OCI-LY1 (cell line): ENCODE measurements at regions not wholly inside any gene's neighbourhood (a gene's known extent, or its start where the extent isn't known, plus 50 kb on each side); places are given as distances from the start of the nearest gene placed in this dataset.

ENCODE experiments used
- CTCF ChIP-seq: fragments of 200-600 bp; sonication (generic), shearing (Covaris generic); IDR thresholded peaks from 2 replicates; pipeline ENCODE4 v1.5.1; 2017; ENCODE audit warnings: mild to moderate bottlenecking, antibody characterized with exemption, low read length, moderate library complexity, mixed read lengths
- EZH2 ChIP-seq: fragments of 200-600 bp; sonication (generic), shearing (Covaris generic); IDR thresholded peaks from 2 replicates; pipeline ENCODE4 v1.8.0; 2017; ENCODE audit warnings: borderline replicate concordance, mixed run types, mild to moderate bottlenecking, antibody characterized with exemption, low read length, moderate library complexity, mixed read lengths

- TF ChIP-seq CTCF = no peak
- TF ChIP-seq EZH2 = no peak
Measured at GRCh38 chr2:21250673-21251072, 126.9 kb downstream of the TDRD15 start.
